Mesenteric fat pad (tissue), 1 donor: ENCODE measurements at regions not wholly inside any gene's neighbourhood (a gene's known extent, or its start where the extent isn't known, plus 50 kb on each side); places are given as distances from the start of the nearest gene placed in this dataset.
A peak's percentile ranks its signal among the peaks of the same experiment; 100 is the strongest.

Source experiments
- DNase-seq: peaks from one replicate; pipeline ENCODE4 v3.0.0-alpha.2; 2020; ENCODE audit warnings: low spot score
- donor health status: DM: yes; HTN: yes; CAD: no.

DNA sequence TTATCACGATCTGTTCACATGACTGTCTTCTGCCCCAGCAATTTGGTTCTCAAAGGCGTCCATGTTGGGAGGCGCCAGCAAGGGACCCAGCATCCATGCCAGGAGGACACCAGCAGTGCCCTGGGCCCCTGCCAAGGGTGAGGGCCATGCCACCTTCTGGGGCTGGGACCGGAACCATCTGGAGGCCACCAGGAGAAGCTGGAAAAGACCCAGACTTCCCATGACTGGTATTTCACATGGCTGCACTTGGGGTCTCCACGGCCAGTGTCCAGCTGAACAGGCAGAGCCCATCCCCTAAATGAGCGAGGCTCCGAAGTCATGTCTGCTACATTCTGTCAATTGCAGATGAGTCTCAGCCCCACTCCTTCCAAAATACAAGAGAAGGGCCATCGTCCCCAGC, 306.8 kb upstream of the HS6ST1 start:
- no peak for DNase-seq

DNA sequence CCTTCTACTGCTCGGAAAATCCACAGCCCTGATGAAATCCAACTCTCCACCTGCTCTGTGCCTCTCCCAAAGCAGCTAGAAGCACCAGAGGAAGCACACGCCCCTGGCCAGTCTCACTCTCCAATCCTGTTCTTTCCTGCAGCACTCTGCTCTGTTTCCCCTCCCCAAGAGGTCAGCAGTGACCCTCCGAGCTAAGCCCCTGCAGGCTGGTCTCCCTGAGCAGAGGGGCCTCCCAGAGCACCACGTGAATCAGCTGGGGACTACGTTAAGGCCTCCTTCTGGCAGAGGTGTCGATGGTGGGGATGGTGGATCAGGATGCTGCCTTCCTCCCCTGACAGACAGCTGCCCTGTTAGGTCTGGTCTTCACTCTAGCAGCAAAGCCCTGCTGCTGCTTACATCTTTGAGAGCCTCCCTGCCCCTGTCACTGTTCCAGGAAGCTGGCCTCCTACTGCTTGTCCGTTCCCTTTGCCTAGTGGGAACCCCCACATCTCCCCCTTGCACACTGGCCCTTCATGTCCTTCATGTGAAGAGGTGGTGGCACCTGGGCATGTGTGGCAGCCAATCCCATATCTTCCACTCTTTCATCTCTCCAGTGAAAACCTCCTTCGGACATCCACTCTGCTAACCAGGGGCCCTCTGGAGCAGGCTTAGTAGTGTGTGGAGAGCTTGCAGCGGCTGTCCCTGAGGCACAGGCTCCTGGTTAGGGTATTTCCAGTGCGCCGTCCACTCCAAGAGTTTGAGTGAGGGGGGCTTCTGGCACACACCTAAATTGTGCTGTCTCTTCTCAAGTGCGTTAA, 307.5 kb upstream of the HS6ST1 start:
- peak; percentile 84 for DNase-seq

DNA sequence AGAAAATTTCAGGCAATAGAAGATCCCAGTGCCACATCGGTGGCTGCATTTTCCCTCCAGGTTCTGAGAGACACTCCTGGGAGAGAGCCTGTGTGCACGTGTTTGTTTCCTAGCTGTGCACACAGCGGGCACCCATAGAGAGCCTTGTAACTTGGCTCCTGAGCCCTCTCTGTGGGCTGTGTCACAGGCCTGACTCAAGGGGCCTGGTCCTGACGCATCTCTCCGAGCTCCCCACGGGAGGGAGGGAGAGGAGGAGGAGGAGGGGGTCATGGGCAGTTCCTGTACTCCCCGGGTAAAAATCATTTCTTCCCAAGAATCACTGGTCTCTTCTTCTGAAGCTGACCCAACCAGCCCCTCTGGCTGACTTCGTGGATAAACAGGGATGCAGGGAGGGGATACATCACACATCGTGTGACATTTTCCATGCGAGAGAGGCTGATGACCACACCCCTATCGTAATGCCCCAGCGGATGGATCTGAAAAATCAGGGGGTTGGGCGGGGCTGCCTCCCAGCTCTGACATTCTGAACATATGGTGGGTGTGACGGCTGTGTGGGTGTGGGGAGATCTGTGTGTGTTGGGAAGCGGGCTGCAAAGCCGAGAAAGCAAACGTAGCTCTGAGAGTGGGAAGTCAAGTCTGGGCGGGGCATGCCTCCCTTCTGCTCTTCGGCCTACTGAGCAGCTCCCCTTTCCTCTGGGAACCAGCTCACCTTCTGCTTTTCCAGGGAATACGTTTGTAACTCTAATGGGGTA, 308.3 kb upstream of the HS6ST1 start:
- DNase-seq = peak; percentile 68

DNA sequence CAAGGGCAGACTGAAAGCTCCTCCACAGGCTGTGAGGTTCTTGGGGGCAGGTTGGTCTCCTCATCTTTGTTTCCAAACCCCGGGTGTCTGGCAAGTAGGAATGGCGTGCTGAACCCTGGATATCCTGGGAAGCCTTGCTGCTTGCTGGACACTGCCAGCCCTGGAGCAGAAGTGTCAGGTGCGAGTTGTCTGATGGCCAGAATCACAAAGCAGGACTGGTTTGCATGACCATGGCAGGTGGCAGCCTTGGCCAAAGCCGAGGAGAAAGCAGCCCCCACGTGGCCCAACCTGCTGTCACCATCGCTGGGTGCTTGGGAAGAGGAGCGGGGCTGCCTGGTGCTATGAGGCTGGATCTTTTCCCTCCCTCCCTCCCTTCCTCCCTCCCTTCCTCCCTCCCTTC, 309.5 kb upstream of the HS6ST1 start:
- peak; percentile 81 for DNase-seq

DNA sequence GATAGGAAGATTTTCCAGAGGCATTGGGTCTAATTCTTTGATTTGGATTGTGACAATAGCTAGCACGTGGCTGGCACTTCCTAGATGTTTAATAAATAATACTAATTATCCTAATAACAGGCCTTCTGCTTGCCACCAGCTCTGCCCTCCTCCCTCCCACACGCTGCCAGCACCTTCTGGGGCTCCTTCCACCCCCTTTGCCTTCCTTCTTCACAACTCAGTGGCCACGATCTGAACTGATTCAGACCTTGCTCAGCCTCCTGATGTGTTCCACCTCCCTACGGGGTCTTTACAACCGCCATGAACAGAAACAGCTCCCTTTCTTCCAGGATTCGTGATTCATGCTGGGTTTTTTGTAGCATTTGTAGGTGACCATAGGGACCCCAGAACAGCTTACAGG, 310.3 kb upstream of the HS6ST1 start:
- DNase-seq = peak; percentile 51

DNA sequence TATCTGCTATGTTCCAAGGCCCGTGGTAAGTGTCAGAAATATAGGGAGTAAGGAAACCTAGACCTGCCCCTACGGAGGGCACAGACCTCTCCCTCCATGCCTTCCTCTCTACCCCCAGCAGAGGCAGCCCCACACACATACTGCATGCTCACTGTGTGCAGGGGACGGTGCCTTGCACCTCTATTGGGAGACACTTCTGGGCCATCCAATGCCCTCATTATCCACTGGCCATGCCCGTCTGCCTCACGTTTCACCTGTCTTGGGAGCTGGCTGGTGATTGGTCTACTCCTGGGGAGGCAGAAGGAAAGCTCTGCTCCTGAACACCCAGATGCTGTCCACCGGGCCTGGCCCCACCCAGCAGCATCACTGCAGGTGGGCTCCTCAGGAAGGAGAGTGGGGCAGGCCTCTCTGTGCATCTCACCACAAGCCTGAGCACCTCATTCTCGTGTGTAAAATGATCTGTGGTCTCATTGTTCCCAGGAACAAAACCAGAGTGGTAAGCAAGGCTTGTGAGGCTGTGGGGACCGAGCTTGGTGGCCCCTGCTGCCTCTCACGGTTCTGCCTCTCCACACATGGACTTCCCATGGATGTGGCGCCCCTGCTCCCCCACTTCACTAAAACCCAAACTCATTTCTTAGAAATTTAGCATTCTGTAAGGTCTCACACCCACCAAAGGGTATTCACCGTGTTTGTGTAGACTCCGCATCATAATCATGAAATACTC, 312.5 kb upstream of the HS6ST1 start:
- DNase-seq = peak; percentile 69

DNA sequence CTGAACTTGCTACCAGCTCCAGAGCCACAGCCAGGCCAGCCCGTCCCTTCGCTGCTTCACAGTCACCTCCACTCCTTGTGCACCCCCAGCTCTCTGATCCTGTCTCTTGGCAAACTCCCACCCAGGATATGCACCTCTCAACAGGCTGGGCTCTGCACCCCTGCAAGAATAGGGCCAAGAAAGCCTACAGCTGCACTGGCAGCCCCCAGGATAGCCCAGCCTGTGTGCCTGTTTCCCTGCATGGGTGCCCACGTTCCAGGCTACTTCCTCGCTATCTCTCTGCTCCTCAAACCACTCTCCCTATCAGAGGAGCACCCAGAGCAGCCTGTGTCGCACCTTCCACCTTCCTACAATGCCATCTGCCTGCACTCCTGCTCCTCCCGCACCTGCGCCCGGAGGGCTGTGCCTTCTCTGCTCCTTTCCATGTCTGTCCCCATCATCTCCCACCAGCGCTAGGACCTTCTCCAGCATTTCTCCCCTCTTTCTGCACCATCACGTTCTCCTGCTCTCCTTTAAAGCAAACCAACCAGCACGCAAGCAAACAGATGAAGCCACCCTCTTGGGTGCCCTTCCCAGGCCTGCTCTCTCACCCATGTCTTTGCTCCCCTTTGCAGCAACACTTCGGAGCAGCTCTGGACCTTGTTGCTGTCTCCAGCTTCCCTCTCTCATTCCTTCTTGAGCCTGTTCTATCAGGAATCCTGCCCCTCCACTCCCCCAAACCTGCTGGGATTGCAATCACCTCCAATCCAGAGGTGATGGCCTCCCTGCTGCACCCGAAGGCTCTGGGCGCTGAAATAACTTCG, 313.2 kb upstream of the HS6ST1 start:
- peak; percentile 67 for DNase-seq

DNA sequence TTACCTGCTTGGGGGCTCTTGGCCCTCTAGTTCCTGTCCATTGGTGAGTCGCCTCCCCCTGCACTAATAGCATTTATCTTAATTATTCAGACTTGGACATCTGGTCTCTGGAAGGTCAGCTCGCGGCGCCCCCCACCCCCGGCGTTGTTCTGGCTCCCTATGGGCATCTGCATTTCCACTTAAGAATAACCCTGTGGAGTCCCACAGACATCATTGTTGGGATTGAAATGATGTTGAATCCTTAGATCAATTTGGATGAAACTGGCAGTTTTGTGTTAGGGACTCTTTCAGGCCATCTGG, 313.8 kb upstream of the HS6ST1 start:
- DNase-seq = no peak

DNA sequence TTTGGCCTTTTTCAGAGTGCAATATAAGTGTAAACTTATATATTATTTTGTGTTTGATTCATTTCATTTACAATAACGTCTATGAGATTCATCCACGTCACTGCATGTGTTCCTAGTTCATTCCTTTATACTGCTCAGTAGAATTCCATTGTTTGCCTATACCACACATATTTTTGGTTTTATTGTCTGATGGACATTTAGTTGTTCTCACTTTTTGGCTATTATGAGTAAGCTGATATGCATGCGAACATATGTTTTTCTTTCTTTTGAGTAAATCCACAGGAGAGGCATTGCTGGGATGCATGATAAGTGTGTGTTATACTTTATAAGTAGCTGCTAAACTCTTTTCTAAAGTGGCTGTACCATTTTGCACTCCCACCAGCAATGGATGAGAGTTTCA, 314.8 kb upstream of the HS6ST1 start:
- no peak for DNase-seq

- peak; percentile 62 for DNase-seq
These were observed 316.8 kb upstream of the HS6ST1 start for GRCh38 chr2:128635361-128635900.

DNA sequence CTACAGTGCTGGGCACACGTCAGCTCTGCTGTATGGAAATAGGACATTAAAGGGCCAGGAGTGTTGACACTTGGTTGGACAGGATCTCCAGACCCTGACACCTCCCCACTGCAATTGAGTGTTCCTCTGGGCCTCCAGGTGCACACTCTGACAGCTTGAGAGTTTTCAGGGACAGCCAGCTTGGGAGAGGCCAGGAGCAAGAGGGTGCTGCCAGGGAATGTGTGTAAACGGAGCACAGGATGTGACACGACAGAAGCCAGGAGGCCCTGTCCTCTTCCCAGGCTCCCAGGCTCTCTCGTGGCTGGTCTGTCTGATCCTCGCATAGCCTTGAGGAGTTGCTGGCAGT, 318.1 kb upstream of the HS6ST1 start:
- peak; percentile 72 for DNase-seq

DNA sequence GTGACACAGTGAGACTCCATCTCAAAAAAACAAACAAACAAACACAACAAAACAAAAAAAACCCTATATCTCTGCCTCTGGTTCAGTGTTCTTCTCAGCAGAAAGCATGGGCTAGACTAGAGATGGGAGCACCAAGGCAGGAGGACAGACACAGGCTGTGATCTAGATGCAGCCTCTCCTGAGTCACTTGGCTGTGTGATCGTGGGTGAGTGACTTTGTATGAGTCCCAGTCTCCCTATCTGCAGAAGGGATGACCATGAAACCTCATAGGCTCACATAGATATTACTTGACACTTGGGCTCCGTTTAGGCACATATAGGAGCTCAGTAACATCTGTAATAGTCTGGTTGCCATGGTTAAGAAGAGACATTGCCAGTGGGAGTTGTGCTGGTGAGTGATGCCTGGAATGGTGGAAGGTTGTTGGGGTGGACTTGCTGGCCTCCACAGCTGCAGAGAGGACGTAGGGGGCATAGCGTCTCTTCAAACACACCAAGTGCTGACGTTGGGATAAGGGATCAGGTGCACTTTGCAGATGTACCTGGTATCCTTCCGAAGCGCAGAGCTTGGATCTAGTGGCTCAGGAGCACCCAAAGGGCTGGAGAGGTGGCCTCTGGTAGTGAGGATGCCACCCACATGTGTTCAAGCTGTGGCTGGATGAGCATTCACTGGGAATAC, 318.9 kb upstream of the HS6ST1 start:
- DNase-seq = peak; percentile 47

DNA sequence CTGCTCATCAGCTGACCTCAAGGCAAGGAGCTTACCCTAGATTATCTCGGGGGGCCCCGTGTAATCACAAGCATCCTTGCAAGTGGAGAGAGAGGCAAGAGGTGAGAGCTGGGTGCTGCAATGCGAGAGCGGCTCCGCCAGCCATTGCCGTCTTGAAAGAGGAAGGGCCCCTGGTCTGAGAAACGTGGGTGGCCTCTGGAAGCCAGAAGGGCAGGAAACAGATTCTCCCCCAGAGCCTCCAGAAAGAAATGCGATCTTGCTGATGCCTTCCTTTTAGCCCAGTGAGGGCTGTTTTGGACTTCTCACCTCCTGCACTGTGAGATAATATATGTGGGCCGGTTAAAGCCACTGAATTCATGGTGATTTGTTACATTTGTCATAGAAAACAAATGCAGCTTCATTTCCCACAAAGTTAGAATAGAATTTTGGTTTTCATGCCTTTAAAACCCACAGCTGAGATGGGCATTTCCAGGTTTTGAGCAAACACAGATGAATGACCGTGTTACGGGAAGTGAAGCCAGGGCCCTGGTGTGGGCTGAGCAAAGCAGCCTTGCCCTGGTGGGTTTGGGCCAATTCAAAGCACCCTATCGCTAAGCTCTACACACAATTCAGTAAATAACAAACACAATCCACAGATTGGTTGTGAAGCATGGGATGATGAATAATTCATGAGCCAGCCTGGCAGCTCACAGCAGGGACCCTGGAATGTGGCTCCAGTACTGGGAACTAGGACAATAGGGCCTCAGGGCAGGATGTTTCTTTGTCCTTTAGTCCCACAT, 319.9 kb upstream of the HS6ST1 start:
- DNase-seq = peak; percentile 74

DNA sequence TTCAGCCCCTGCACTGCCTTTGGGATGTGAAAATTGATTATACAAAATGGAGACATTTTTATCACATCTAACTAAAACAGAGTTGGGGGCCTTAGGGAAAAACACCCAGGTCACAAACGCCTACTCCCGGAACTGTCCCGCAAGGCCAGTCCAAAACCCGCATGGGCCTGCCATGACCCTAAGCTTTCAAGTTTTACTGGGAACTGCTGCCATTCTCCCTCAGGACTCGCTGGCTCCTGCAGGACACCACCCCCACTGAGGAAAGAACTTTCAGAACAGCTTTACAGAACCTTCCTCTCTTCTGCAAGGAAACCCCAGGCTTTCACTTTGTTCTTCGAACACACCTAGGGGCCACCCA, 320.4 kb upstream of the HS6ST1 start:
- peak; percentile 39 for DNase-seq

DNA sequence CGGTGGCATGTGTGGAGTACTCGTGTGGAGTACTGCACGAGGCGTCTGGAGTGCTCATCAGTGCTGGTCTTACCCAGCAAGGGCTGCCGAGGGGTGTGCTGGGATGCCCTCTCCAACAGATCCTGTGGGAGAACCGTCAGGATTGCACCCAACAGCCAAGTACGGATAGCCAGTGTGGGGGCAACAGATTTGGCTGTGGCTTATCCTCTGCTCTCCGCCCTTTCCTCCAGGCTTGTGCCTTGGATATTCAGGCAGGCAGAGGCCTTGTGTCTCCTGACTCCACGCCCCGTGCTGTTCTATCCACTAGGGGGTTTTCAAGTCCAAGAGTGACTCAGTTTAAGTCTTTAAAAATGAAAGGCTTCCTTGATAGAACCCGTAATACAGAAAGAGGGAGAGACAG, 321.0 kb upstream of the HS6ST1 start:
- peak; percentile 67 for DNase-seq

DNA sequence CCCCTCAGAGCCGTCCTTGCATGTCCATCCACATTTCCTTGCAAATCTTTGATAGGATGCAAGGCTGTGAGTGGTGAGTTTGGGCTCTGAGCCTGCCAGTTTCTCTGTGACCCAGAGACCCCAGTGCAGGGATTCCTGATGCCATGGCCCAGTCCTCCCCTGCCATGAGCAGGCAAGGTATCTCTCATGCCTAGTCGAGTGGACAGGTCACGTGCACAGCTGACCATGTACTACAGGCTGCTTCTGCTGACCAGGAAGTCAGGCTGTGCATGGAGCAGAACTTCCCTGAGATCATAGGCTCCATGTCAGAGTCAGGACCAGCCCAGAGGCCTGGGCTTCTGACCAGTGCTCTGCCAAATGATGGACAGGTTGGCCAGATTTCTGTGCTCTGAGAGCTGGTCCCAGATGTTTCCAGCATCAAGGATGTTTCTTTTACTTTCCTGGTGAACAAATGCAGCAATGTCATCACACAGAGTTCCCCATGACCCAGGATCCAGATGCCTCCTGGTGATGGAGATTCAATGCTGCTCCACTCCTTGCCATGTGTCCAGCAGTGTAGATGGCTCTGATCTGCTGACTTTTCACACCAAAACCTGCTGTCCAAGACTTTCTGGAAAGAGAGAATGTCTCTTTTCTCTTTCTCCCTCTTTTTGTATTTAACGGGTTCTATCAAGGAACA, 321.6 kb upstream of the HS6ST1 start:
- DNase-seq = peak; percentile 67

DNA sequence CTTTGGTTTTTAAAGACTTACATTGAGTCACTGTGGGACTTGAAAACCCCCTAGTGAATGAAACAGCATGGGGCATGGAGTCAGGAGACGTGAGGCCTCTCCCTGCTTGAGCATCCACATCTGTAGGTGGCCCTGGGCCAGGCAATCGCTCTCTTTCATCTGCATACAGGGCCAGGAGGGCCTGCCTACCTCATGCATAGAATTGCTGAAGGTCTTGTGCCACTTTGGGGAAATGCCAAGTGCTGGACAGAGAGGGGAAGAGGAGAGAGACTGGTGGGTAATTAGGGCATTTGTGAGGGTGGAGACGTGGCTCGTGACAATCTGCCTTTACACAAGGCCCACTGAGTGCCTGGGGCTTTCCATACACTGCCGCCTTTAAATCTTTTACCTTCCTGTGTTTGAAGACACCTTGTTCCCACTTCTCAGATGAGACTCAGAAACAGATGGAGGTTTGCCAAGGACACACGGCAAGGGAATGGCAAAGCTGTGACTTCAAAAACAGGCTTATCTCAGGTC, 322.2 kb upstream of the HS6ST1 start:
- peak; percentile 14 for DNase-seq

DNA sequence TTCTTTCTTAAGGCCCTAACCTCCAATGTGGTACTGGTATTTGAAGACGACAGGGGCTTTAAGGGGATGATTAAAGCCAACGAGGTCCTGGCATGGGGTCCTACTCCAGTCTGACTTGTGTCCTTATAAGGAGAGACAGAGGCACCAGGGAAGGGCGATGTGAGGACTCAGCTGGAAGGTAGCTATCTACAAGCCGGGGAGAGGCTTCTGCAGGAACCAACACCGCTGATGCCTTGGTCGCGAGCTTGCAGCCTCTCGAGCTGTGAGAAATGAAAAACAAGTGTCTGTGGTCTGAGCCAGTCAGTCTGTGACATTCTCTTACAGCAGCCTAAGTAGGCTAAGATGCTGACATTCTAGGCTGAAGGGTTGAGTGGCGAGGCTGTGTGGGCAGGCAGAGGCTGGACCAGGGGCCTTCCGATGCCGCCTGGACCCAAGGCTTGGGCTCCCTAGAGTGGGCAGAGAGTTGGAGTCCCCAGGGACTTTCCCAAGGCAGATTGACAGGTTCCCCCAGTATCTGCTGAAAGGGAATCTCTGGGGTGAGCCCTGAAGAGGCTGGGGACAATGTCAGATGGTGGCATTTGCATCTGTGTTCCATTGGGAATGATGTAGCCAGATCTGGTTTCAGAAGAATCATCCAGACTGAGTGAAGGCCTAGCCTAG, 322.9 kb upstream of the HS6ST1 start:
- peak; percentile 57 for DNase-seq

DNA sequence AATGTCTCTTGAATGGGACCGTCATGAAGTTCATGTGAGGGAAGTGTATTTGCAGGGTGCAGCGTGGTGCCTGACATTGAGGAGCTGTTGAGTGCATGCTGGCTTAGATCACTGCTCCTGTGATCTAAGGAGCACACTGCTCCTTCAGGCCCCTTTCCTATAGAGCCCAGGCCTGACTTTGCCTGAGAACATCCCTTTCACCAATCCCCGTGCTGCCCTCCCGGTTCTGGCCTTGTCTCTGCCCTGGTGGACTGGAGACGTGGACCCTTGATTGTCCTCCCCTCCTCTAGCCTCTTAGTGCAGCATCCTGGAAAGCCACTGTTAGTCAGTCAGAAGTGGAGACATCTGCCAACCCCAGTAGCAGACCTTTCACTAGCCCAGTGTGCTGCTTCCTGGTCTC, 323.6 kb upstream of the HS6ST1 start:
- peak; percentile 49 for DNase-seq
